Endodermal cell (in vitro differentiated cells): ENCODE measurements at regions not wholly inside any gene's neighbourhood (a gene's known extent, or its start where the extent isn't known, plus 50 kb on each side); places are given as distances from the start of the nearest gene placed in this dataset.

Experiments
- DNase-seq: peaks from one replicate; pipeline ENCODE4 v3.0.0-alpha.2; 2017
- H3K27ac ChIP-seq: 2 replicates; pipeline ENCODE4 v1.5.1; 2013; ENCODE audit warnings: mild to moderate bottlenecking, low read depth, low read length, moderate library complexity
- H3K27me3 ChIP-seq: 2 replicates; pipeline ENCODE4 v1.6.1; 2013; ENCODE audit warnings: mild to moderate bottlenecking, low read length, moderate library complexity; ENCODE audit not compliant: insufficient read depth, control insufficient read depth, poor library complexity, severe bottlenecking
- H3K36me3 ChIP-seq: 2 replicates; pipeline ENCODE4 v1.7.0; 2013; ENCODE audit warnings: mild to moderate bottlenecking, low read length, moderate library complexity; ENCODE audit not compliant: control insufficient read depth, insufficient read depth
- H3K4me1 ChIP-seq: one replicate; pipeline ENCODE4 v1.7.0; 2013; ENCODE audit warnings: low read length; ENCODE audit not compliant: control insufficient read depth, insufficient read depth
- H3K4me3 ChIP-seq: 2 replicates; pipeline ENCODE4 v1.5.1; 2013; ENCODE audit warnings: mild to moderate bottlenecking, low read length, moderate library complexity
- H3K9ac ChIP-seq: 2 replicates; pipeline ENCODE4 v1.6.1; 2013; ENCODE audit warnings: mild to moderate bottlenecking, low read length, moderate library complexity; ENCODE audit not compliant: poor library complexity, severe bottlenecking; ENCODE audit errors: extremely low read depth
- H3K9me3 ChIP-seq: 2 replicates; pipeline ENCODE4 v1.6.1; 2013; ENCODE audit warnings: mild to moderate bottlenecking, low read length, moderate library complexity; ENCODE audit not compliant: control insufficient read depth
- H3K27ac Mint-ChIP-seq: 2 replicates; pipeline ENCODE4 v1.8.0; 2020; ENCODE audit warnings: mixed read lengths
- H3K27me3 Mint-ChIP-seq: 2 replicates; pipeline ENCODE4 v1.8.0; 2021; ENCODE audit warnings: mild to moderate bottlenecking, mixed read lengths; ENCODE audit not compliant: insufficient read depth
- H3K36me3 Mint-ChIP-seq: 2 replicates; pipeline ENCODE4 v1.8.0; 2020; ENCODE audit warnings: low read depth, mixed read lengths
- H3K4me1 Mint-ChIP-seq: 2 replicates; pipeline ENCODE4 v1.8.0; 2020; ENCODE audit warnings: mixed read lengths
- H3K4me3 Mint-ChIP-seq: 2 replicates; pipeline ENCODE4 v1.8.0; 2020; ENCODE audit warnings: mild to moderate bottlenecking, moderate library complexity, mixed read lengths
- H3K9me3 Mint-ChIP-seq: 2 replicates; pipeline ENCODE4 v1.8.0; 2020; ENCODE audit warnings: mild to moderate bottlenecking, mixed read lengths
- CTCF ChIP-seq: fragments of 200-600 bp; sonication (generic); conservative IDR thresholded peaks from 2 replicates; pipeline ENCODE4 v1.5.0; 2021; ENCODE audit warnings: antibody characterized with exemption, mild to moderate bottlenecking
- WGBS, 2 experiments: methylation state at CpG; one replicate each; pipeline versions ENCODE4 v1.1.5 to v1.1.7; 2013; ENCODE audit warnings: missing lambda C conversion rate in 2 of 2, mixed read lengths in 1 of 2; ENCODE audit not compliant: insufficient coverage in 1 of 2, insufficient read length in 1 of 2; 5-methylcytosine and 5-hydroxymethylcytosine counted together

GRCh38 chr6:23448281-23448680 lies 677.7 kb upstream of the NRSN1 start:
- no peak overlapping the region for H3K27ac ChIP-seq
- H3K9me3 ChIP-seq = no peaks in the 10 kb centered on the region
- H3K36me3 ChIP-seq = no peaks in the 10 kb centered on the region
- 94 to 100% methylated on average over 1 to 2 of the region's 2 CpGs for WGBS, 2 experiments
- DNase-seq = no peak
- H3K27me3 Mint-ChIP-seq = peaks cover 2% of the 10 kb centered on the region
- no peaks in the 10 kb centered on the region for H3K4me1 Mint-ChIP-seq
- TF ChIP-seq CTCF = no peak
- no peaks in the 10 kb centered on the region for H3K36me3 Mint-ChIP-seq
- no peak overlapping the region for H3K4me3 Mint-ChIP-seq
- no peaks in the 10 kb centered on the region for H3K27me3 ChIP-seq
- H3K27ac Mint-ChIP-seq = no peak overlapping the region
- H3K9me3 Mint-ChIP-seq = no peaks in the 10 kb centered on the region
- no peaks in the 10 kb centered on the region for H3K4me1 ChIP-seq
- no peak overlapping the region for H3K4me3 ChIP-seq
- no peak overlapping the region for H3K9ac ChIP-seq

- Mint-ChIP-seq H3K9me3 (no peaks in the 10 kb centered on the region), H3K36me3 (no peaks in the 10 kb centered on the region), H3K27me3 (no peaks in the 10 kb centered on the region), H3K4me3 (no peak overlapping the region), H3K27ac (no peak overlapping the region), H3K4me1 (peaks cover 5% of the 10 kb centered on the region)
- Histone ChIP-seq H3K27ac (no peak overlapping the region), H3K4me3 (no peak overlapping the region), H3K27me3 (no peaks in the 10 kb centered on the region), H3K9me3 (no peaks in the 10 kb centered on the region), H3K9ac (no peak overlapping the region), H3K4me1 (no peaks in the 10 kb centered on the region), H3K36me3 (no peaks in the 10 kb centered on the region)
- WGBS, 2 experiments = 81 to 86% methylated on average over 4 to 5 of the region's 5 CpGs
- DNase-seq = no peak
- no peak for TF ChIP-seq CTCF
Observed at GRCh38 chr6:23454080-23454976, 671.7 kb upstream of the NRSN1 start.

- Histone ChIP-seq H3K9me3 (no peaks in the 10 kb centered on the region), H3K4me1 (no peaks in the 10 kb centered on the region), H3K4me3 (no peak overlapping the region), H3K36me3 (no peaks in the 10 kb centered on the region), H3K9ac (no peak overlapping the region), H3K27me3 (no peaks in the 10 kb centered on the region), H3K27ac (no peak overlapping the region)
- Mint-ChIP-seq H3K27me3 (no peaks in the 10 kb centered on the region), H3K9me3 (no peaks in the 10 kb centered on the region), H3K4me3 (no peak overlapping the region), H3K36me3 (no peaks in the 10 kb centered on the region), H3K27ac (no peak overlapping the region), H3K4me1 (peaks cover 5% of the 10 kb centered on the region)
- TF ChIP-seq CTCF = no peak
- no peak for DNase-seq
- WGBS, 2 experiments = 96 to 100% methylated on average over 1 to 2 of the region's 2 CpGs
Observed at GRCh38 chr6:23455754-23456153, 670.3 kb upstream of the NRSN1 start.
